Thyroid gland (tissue), 4 donors: ENCODE measurements at regions not wholly inside any gene's neighbourhood (a gene's known extent, or its start where the extent isn't known, plus 50 kb on each side); places are given as distances from the start of the nearest gene placed in this dataset.

Experiments used
- DNase-seq, 2 donors: peaks; one replicate each; pipeline ENCODE4 v3.0.0-alpha.2; 2019
- H3K27ac ChIP-seq, 3 donors: fragments of 200-600 bp; sonication (generic); 1 replicate in 2 of 3; 2 replicates in 1 of 3; pipeline ENCODE4 v1.5.1; 2016 to 2019; ENCODE audit warnings: mild to moderate bottlenecking in 1 of 3, moderate library complexity in 1 of 3
- H3K27me3 ChIP-seq: fragments of 200-600 bp; sonication (generic); one replicate; pipeline ENCODE4 v1.5.1; 2019
- H3K36me3 ChIP-seq, 2 donors: fragments of 200-600 bp; sonication (generic); one replicate each; pipeline ENCODE4 v1.5.1; 2016 to 2019
- H3K4me1 ChIP-seq, 2 donors: fragments of 200-600 bp; sonication (generic); one replicate each; pipeline ENCODE4 v1.5.1; 2017 to 2019
- H3K4me3 ChIP-seq, 3 donors: fragments of 200-600 bp; sonication (generic); replicated peaks in 1 of 3; 1 replicate in 2 of 3; 2 replicates in 1 of 3; pipeline ENCODE4 v1.5.1; 2016; ENCODE audit warnings: mild to moderate bottlenecking in 1 of 3
- H3K9me3 ChIP-seq: fragments of 200-600 bp; sonication (generic); one replicate; pipeline ENCODE4 v1.5.1; 2017
- CTCF ChIP-seq, 6 experiments: fragments of 200-600 bp in 3 of 6; fragments of 450-650 bp in 3 of 6; sonication (generic) in 3 of 6; IDR thresholded peaks; one replicate each; pipeline ENCODE4 v1.5.1; 2016 to 2019; ENCODE audit warnings: antibody characterized with exemption in 6 of 6, mild to moderate bottlenecking in 2 of 6, inconsistent platforms in 1 of 6, moderate library complexity in 1 of 6
- POLR2A ChIP-seq, 2 donors: fragments of 450-650 bp; IDR thresholded peaks; one replicate each; pipeline ENCODE4 v1.6.1; 2017; ENCODE audit warnings: antibody characterized with exemption in 2 of 2, mild to moderate bottlenecking in 2 of 2, moderate library complexity in 1 of 2
- WGBS, 2 donors: methylation state at CpG; one replicate each; pipeline ENCODE4 v1.1.5; 2017; 5-methylcytosine and 5-hydroxymethylcytosine counted together
- intact Hi-C: fragments of 100-400 bp; cut with DNase I; formaldehyde crosslinking; loops from one replicate; pipeline ENCODE4 v1.15.1; 2023

- no peak overlapping the region for H3K4me3 ChIP-seq
- TF ChIP-seq CTCF (IDR thresholded peaks at IDR 0.05) (no peak), POLR2A (IDR thresholded peaks at IDR 0.05) (no peak)
- intact Hi-C loops, result no loop called here
- H3K4me1 ChIP-seq, result no peaks in the 10 kb centered on the region
- no peak for DNase-seq
- H3K27ac ChIP-seq, result no peak overlapping the region
- no peaks in the 10 kb centered on the region for H3K36me3 ChIP-seq
- H3K27me3 ChIP-seq, result no peaks in the 10 kb centered on the region
- no peaks in the 10 kb centered on the region for H3K9me3 ChIP-seq
- 76 to 88% methylated on average over 3 of the region's 3 CpGs for WGBS, 2 donors
These were observed 95.3 kb upstream of the TNFSF11 start for GRCh38 chr13:42478531-42479156.

GRCh38 chr13:42484386-42484785, 89.6 kb upstream of the TNFSF11 start:
- H3K27me3 ChIP-seq, result no peaks in the 10 kb centered on the region
- H3K9me3 ChIP-seq, result no peaks in the 10 kb centered on the region
- no peak for DNase-seq
- intact Hi-C loops, result no loop called here
- TF ChIP-seq POLR2A (IDR thresholded peaks at IDR 0.05), result no peak
- no peak for TF ChIP-seq CTCF (IDR thresholded peaks at IDR 0.05)
- H3K27ac ChIP-seq, result no peak overlapping the region
- no peak overlapping the region for H3K4me3 ChIP-seq
- no peaks in the 10 kb centered on the region for H3K4me1 ChIP-seq
- H3K36me3 ChIP-seq, result no peaks in the 10 kb centered on the region

- Histone ChIP-seq H3K27me3 (no peaks in the 10 kb centered on the region), H3K36me3 (no peaks in the 10 kb centered on the region), H3K4me1 (no peaks in the 10 kb centered on the region), H3K27ac (no peak overlapping the region), H3K4me3 (no peak overlapping the region), H3K9me3 (no peaks in the 10 kb centered on the region)
- intact Hi-C loops, result no loop called here
- no peak for TF ChIP-seq CTCF (IDR thresholded peaks at IDR 0.05)
- no peak for TF ChIP-seq POLR2A (IDR thresholded peaks at IDR 0.05)
- WGBS, 2 donors, result 79 to 85% methylated on average over 2 of the region's 2 CpGs
- no peak for DNase-seq
These were observed 88.7 kb upstream of the TNFSF11 start for GRCh38 chr13:42485272-42485671.

GRCh38 chr13:42486711-42487198, 87.2 kb upstream of the TNFSF11 start:
- no peak for DNase-seq
- no peaks in the 10 kb centered on the region for H3K9me3 ChIP-seq
- WGBS, 2 donors, result 23 to 28% methylated on average over 3 of the region's 3 CpGs
- TF ChIP-seq POLR2A (IDR thresholded peaks at IDR 0.05) (no peak), CTCF (IDR thresholded peaks at IDR 0.05) (no peak)
- no peak overlapping the region for H3K27ac ChIP-seq
- H3K36me3 ChIP-seq, result no peaks in the 10 kb centered on the region
- H3K4me3 ChIP-seq, result no peak overlapping the region
- no peaks in the 10 kb centered on the region for H3K27me3 ChIP-seq
- intact Hi-C loops, result no loop called here
- no peaks in the 10 kb centered on the region for H3K4me1 ChIP-seq

GRCh38 chr13:42487221-42487620, 86.7 kb upstream of the TNFSF11 start:
- no peaks in the 10 kb centered on the region for H3K36me3 ChIP-seq
- intact Hi-C loops, result no loop called here
- no peaks in the 10 kb centered on the region for H3K4me1 ChIP-seq
- H3K27ac ChIP-seq, result no peak overlapping the region
- no peak overlapping the region for H3K4me3 ChIP-seq
- no peak for DNase-seq
- 93% methylated on average over 5 of the region's 5 CpGs for WGBS, 2 donors
- no peaks in the 10 kb centered on the region for H3K27me3 ChIP-seq
- no peaks in the 10 kb centered on the region for H3K9me3 ChIP-seq
- TF ChIP-seq CTCF (IDR thresholded peaks at IDR 0.05) (no peak), POLR2A (IDR thresholded peaks at IDR 0.05) (no peak)
